Brain pericyte (primary cell): ENCODE measurements at regions not wholly inside any gene's neighbourhood (a gene's known extent, or its start where the extent isn't known, plus 50 kb on each side); places are given as distances from the start of the nearest gene placed in this dataset.

ENCODE experiments used
- DNase-seq: peaks from one replicate; pipeline ENCODE4 v3.0.0-alpha.2; 2012; ENCODE audit warnings: low read depth, low spot score

DNA sequence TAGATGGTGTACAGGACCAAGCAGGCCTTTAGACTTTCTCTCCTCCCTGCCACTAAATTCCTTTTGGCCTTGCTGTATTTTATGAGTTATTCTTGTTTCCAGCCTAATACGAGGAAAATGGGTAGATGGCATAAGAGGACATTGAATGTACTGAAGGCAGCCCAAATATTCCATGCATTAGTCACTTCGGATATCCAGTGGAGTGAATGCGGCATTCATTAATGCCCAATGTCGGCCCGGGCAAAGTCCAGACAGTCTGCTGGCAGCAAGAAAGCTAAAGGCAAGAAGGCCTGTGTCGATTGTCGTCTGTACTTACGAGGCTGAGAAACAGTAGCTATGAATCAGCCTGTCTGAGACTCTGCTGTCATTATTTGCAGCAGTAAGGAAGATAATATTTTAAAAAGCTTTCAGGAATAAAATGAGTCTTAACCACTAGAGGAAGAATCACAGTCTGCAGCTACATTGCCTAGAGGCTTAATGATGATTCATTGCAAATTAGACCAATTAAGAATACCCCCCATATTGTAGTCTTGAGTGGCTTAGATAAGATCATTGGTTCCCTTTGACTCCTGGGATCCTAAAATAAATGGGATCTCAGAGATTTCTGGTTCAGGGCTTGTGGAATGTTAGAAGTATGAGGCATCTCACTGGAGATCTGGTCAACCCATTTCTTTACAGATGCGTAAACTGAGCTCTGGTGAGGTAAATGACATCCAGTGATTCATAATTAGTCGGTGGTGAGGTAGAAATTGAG lies 534.1 kb upstream of the JAG1 start:
- no peak for DNase-seq

DNA sequence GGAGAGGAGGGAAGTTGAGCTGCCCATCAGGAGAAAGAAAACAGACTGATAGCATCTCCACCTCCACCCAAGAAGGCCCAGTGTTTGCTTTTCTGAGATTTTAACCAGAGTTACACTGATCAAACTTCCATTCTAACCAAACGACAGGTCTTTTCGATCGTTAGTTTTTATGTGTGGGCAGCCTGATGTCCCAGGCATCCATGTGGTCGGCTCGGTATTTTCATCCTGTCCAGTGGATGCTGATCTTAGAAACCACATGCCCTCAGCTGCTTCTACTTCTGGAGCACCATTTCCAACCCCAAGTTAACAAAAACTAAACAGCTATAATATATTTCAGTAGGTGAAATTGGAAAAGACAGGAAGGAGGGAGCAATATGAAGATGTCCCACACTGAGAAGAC lies 536.8 kb upstream of the JAG1 start:
- no peak for DNase-seq

DNA sequence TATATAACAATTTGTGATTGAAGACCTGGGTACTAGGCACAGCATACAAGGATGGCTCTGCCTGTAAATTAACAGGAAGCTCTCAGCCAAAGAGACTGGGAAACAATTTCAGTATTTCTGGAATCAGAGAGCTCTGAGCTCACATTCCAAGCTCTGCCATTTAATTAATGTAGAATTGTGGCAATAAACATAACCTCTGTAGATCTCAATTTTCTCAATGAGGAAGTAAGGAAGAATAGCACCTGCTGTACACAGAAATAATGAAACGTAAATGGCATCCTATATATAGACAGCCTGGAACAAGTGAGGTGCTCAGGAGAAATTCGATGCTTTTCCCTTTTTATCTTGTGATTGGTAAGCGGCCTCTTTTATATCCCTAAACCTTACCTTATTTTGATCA lies 538.5 kb upstream of the JAG1 start:
- DNase-seq, result no peak

DNA sequence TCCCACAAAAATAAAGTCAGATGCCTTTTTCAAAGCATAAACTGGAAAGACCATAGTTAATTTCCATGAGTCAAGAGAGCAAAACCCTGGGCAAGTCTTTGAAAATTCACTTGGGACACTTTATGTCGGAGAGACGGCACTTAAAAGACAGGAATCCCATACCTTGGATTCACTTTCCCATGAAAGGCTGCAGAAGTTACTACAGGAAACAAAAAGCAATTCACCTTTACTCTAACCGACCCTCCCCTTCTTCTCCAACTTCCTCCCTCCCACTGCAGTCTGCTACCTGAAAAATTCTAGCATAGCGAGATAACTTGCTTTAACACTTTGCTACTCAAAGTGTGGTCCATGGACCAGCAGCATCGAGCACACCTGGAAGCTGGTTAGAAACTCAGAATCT lies 539.1 kb upstream of the JAG1 start:
- DNase-seq, result no peak

DNA sequence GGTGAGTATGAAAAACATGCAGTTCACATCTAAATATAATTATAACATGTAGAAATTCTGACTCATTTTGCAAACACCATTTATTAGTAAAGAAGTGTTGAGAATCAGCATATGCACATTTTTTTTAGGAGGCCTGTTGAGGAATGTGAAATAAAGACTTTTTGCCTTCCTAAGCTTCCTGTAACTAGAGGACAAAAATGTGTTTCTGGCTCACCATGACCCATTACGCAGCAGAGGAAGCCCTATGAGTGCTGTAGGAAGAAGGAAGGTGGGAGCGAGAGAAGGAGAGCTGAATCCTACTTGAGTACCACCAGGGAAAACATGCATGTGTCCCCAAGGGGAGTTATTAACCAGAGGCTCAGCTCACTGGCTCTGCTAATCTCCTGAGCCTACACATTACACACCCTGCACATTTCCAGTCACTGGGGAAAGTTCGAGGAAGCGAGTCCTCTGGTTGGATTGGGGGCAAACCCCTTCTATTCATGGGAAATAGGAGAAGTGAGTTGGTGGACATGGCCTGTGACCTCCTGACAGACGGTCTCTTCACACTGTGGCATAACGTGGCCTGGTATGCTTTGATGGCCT lies 540.5 kb upstream of the JAG1 start:
- no peak for DNase-seq

DNA sequence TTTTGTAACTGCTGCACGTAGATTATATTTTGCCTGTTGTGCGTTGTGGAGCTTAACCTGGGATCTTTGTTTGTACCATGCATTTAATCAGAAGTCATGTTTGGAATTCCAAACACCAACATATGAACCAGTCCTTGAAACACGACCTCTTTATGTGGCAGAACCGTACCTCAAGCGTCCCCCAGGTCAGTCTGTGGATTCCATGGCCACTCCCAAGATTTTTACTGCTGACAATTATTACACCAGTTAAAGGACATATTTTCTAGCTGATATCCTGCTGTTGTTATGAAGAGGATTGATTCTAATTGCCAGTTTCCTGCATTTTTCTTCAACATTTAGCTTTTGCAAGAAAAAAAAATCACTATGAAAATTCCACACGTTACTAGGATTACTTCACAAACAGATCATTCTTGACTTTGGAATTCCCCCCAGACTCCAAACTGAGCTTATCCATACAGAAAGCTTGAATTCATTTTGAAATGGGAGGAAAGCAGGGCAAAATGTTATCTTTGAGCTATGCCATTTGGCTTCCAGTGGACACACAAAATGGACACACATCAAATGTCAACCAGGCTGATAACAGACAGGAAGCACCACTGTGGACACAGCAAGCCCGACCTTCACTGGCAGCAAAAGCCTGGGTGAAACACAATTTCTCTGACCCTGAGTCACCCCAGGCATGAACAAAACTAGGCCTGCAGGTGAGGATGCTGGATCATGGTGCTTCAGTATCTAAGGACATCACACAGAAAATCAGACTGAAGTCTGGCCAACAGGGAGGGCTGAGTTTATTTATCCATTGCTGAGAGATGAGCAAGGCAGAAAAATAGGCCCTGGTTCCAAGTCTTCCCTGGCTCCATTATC lies 542.9 kb upstream of the JAG1 start:
- DNase-seq, result no peak

DNA sequence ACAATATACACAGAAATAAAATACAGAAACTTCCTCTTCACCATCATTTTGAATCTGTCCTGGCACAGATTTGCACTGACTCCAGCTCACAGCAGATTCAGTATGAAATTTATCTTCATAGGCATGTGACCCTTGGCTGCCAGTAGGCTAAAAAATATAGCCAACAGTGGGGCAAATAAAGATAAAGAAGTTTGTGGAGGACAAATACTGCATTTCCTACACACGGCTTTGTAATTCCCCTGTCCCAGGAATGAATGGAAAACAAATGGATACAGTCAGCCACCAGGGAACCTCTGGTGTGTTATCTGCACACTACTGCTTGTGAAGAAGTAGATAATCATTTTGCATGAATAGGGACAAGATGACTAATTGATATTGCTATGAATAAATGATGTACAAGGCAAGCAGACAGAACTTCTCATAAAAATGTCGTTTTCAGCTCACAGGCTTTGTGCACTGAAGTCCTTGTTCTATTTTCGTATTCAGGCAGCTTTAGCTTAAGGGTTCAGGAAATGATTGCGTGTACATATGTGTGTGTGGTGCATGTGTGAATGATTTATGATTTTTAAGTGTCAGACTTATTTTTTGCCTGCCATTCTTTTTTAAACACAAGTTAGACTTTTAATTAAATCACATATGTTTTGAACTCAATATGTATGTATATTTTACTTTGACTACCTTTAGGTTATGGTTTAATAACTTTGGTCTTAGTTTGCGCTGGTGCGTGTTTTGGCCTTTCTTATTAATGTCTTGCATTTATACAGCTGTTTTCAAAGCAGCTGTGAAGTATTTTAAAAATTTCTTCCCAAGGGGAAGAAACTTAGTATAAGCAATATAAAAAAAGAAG lies 543.8 kb upstream of the JAG1 start:
- no peak for DNase-seq

DNA sequence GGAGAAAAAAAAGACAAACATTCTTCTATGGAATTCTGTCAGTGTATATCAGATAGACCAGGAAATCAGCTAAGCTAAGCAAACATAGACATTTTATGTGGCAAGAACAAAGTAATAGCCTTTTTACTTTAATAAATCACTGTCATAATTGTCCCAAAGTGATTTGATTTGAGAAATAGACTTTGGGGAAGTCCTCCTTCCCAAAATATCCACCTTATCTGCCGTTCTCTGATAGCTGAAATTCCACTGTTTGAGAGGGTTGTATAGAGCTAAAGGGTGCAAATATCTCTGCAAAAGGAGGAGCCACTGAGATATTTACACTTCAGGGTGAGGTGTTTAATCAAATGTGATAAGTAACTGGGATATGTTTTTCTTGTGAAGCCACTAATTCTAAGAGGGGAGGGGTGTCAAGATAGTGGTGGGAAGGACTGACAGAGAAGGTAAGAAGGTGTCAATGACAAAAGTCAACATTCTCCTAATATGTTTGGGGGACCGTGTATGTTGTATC lies 544.4 kb upstream of the JAG1 start:
- no peak for DNase-seq

DNA sequence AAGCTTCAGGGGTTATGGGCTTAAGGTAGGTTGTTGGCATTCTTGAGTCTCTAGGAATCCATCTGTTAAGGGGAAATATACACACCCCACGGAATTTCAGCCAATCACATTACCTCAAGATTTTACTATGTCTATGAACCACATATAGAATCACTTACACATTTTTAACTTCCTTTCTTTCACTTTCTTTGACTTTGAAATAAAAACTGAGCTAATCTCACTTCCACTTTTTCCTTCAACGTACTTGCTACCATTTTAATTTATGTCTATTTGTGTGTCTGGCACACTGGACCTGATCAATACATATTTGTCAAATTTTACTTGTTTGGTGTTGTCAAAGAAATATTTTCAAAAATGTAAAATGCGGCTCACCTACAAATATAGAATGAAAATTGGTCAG lies 545.4 kb upstream of the JAG1 start:
- DNase-seq, result no peak

DNA sequence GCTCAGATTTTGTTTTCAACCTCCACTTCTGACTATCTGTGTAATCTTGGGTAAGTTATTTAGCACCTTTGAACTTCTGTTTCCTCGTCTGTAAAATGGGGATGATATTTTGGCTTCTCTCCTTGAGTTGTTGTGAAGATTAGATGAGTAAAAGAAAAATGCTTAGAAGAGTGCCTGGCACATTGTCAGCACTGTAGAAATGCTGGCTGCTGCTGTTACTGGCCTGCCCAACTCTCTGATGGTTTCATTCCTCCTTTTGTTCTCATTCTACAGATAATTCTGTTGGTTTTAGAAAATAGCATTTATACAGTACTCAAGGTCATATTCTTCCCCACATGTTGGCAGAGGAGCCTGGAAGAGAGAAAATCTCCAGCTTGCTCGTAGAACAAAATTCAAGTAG lies 547.2 kb upstream of the JAG1 start:
- no peak for DNase-seq

DNA sequence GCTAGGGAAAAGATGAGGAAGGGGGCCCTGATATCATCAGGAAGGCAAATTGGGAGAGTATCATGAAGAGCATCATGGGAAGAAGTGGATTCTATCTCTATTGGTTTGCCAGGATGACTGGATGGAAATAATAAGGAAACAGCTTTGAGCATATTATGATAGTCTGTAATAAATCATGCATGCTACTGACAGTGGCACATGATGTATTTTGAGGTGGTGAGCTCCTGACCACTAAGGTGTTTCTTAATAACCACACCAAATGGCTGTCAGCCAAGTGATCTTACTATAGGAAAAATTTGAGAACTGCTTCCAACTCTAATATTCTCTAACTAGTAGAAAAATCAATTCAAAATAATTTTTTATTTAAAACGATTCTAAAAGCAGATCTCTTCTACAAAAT lies 548.4 kb upstream of the JAG1 start:
- no peak for DNase-seq

DNA sequence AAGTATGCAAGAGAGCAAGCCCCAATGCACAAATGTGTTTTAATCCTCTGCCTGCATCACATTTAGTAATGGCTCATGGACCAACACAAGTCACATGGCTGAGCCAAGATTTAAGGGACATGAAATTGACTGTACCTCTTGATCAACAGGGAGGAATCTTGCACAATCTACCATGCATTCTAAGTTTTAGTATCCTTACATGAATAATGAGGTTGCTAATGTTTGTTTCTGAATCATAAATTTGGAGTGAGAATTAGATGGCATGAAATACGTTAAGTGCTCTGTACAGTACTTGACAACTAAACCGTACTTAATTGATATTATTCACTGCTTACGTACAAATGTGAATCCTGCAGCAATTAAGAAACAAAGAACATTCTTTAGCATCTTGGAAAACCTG lies 553.8 kb upstream of the JAG1 start:
- no peak for DNase-seq

DNA sequence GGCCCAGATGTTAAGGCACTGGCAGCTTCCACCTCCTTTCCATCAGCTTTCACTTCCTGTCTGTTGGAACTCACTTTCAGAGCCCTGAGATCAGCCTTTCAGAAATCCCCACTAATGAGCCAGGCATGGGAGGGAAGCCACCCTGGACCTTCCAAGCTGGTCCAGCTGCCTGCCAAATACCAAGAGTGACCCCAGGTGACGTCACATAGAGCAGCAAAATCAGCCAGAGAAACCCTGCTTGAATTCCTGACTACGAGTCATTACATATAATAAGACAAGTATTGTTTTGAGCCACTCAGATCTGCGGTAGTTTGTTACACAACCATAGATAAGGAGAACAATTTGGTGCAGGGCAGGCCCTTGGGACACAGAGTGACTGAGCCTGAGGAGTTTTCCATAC lies 556.0 kb upstream of the JAG1 start:
- no peak for DNase-seq

DNA sequence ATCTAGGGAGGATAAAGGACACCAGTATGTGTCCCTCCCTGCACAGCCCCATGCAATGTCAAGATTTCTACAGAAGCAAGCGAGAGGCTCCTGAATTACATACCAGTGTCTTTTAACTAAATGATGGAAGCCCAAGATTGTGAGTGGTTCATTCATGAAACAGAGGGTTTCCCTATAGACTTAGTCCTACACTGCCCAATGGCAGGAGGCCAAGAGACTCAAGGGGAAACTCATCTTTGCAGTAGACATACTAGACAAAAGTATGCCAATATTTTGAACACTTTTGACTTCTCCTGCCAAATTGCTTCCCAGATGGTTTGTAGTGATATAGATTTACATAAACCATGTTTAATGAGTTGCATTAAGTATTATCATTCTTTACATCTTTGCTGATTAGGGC lies 557.2 kb upstream of the JAG1 start:
- no peak for DNase-seq

DNA sequence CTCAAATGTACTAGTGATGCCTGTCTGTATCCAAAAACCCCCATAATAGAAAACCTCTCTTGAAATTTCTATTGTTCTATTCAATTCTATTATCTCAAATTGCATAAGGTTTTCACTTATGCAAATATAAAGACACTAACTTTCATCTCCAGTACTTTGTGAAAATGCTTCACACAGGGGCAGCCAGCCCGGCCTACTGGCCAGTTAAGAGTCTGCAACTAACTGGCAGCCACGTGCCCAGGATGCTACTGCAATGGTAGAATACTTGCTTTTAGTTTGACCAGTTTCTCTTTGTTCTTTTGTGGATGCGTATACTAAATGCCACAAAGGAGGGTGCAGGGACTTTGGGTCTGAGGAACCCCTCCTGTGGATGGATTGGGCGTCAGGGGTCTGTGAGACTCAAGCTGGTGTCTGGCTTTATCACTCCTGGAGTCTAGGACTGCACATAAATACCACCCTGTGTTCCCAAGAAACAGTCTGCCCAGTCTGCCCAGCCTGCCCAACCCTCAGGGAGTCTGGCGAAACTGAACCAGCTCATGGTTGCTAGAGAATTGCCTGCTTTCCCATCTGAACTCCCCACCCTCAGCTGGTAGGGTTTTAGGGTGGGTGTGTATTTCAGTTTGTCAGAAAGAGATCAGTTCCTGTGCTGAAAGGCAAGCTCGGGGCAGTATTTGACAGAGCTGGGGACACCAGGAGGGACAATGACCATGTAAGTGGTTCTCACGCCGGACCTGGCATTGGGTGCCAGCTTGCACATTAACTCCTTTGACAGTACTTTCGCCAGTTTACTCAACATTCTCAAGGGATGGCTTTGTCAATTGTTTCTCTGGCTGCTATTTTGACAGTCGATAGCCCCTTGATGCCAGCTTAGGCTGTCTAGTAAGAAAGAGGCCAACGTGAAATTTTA lies 558.2 kb upstream of the JAG1 start:
- no peak for DNase-seq

DNA sequence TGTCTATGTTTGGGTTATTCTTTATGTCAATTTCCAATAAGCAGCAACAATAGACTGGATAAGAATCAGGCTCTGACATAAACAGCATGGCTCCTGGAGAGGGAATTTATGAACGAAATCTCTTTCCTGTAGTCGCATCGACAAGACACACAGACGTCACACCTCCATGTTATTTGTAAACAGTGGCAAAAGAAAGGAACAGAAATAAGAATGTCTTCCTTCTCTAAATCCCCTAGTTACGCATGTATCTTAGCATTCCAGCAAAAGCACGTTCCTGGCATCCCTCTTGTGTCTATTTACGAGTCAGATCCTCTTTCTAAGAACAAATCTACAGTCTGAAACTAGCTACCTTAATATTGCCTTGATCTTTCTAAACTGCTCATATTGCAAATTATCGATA lies 559.1 kb upstream of the JAG1 start:
- DNase-seq, result no peak

DNA sequence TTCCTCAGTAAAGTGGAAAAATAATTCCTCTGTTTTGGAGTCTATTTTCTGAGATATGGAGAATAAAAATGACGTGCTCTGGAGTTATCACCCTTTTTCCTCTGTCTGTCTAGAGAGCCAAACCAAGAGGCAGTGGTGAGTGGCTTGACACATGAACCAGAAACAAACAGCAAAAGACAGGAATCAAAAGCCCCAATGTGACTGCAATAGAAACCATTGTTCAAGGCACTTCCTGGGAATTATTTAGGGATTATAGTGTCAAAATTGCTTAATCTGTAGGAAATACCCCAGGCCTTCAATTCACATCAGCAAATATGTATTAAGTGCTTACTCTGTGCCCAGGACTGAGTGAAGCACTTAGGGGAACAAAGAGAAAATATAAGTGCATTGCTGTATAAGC lies 560.4 kb upstream of the JAG1 start:
- no peak for DNase-seq

DNA sequence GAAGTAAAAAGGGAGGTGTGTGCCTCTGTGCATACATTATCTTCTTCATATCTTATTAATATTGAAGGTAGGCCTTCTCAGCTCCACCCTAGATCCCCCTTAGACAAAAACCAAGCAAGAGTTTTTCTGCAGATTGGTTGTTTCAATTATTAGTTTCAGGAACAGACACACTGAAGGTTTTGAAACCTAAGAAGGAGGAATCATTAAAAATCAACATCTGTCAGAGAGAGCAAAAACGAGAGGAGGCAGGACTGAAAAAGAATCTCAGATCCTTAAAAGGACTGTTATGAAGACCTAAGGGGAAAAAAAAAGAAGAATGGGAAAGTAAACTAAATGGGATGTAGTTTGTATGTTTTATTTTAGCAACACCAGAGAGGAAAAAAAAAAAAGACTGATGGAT lies 560.8 kb upstream of the JAG1 start:
- no peak for DNase-seq

DNA sequence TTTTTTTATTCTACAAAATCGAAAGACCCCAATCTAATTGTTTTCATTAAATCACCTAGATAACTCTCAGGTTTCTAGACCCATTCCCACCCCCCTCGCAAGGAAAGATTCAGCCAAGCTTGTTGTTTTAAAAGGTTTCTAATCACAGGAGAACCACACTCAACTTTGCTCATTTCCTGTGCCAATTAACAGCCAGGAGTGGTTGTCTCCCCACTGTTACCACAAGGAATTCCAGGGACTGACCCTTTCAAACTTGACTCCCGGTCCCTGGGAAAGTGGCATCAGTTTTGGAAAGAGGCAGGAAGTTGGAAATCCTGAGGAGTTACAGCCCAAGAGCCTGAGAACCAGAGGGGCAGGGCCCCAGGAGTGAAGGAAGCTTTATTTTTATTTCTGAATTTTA lies 561.3 kb upstream of the JAG1 start:
- no peak for DNase-seq

DNA sequence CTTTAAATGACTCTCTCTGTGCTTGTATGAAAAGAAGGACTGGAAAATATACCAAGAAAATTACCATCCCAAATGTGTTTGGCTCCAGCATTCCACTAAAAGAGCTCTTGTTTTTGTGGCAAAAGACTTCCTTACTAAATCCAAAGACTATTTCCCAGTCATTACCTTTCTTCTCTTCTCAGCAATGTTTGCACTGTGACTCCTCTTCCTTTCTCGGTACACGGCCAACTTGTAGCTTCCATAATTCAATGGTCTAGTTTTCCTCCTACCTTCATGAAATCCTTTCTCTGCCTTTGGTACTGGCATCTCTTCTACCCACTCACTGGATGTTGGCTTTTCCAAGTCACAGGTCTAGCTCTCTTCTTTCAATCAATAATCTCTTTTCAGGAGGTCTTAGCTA lies 568.5 kb upstream of the JAG1 start:
- no peak for DNase-seq

DNA sequence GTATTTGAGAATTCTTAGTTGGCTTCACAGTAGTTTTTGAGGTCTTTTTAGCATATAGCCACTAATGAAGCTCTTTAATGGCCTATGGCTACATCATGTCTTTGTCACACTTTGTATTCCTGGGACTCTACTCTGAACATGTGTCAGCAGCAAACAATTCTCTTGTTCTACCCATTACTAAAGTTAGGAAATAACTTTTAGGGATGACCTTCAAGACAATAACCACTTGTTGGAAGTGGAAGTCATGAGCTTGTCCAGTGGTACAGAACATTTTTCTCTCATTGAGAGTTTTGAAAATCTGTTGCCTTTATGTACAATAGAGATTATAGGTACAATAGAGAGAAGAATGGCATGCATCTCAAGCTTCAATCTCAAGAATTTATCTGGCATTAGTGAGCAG lies 571.6 kb upstream of the JAG1 start:
- DNase-seq, result no peak
